CD14-positive monocyte (primary cell): ENCODE measurements at regions not wholly inside any gene's neighbourhood (a gene's known extent, or its start where the extent isn't known, plus 50 kb on each side); places are given as distances from the start of the nearest gene placed in this dataset.

Experiments used
- DNase-seq, 3 donors: peaks; one replicate each; pipeline ENCODE4 v3.0.0-alpha.2; 2011 to 2022
- H2AFZ ChIP-seq: 2 replicates; pipeline ENCODE4 v1.6.0; 2012; ENCODE audit warnings: mild to moderate bottlenecking, low read depth, low read length, inconsistent platforms; ENCODE audit not compliant: insufficient read depth, poor library complexity, severe bottlenecking
- H3K27ac ChIP-seq, 2 donors: 1 replicate in 1 of 2; 2 replicates in 1 of 2; pipeline ENCODE4 v1.5.1; 2012 to 2013; ENCODE audit warnings: low read length in 2 of 2, control low read depth in 1 of 2, inconsistent platforms in 1 of 2, low read depth in 1 of 2, mild to moderate bottlenecking in 1 of 2
- H3K27me3 ChIP-seq, 2 donors: one replicate each; pipeline versions ENCODE4 v1.6.0 to v1.6.1; 2011 to 2013; ENCODE audit warnings: low read length in 2 of 2; ENCODE audit not compliant: control insufficient read depth in 2 of 2, insufficient read depth in 2 of 2
- H3K36me3 ChIP-seq, 2 donors: replicated peaks in 1 of 2; 1 replicate in 1 of 2; 2 replicates in 1 of 2; pipeline versions ENCODE4 v1.5.1 to v1.6.1; 2012 to 2013; ENCODE audit warnings: low read length in 2 of 2, control low read depth in 1 of 2, inconsistent platforms in 1 of 2, mild to moderate bottlenecking in 1 of 2; ENCODE audit not compliant: insufficient read depth in 2 of 2, control insufficient read depth in 1 of 2
- H3K4me1 ChIP-seq, 2 donors: 1 replicate in 1 of 2; 2 replicates in 1 of 2; pipeline versions ENCODE4 v1.5.1 to v1.6.1; 2012 to 2013; ENCODE audit warnings: low read length in 2 of 2, control low read depth in 1 of 2, inconsistent platforms in 1 of 2, mild to moderate bottlenecking in 1 of 2, moderate library complexity in 1 of 2; ENCODE audit not compliant: insufficient read depth in 2 of 2, control insufficient read depth in 1 of 2
- H3K4me2 ChIP-seq: replicated peaks from 2 replicates; pipeline ENCODE3; 2012; ENCODE audit warnings: low read length, moderate library complexity, mild to moderate bottlenecking; ENCODE audit not compliant: poor library complexity, severe bottlenecking; ENCODE audit errors: extremely low read depth
- H3K4me3 ChIP-seq, 3 experiments: fragments of 200-600 bp in 1 of 3; sonication (generic) in 1 of 3; replicated peaks in 1 of 3; 1 replicate in 2 of 3; 2 replicates in 1 of 3; pipeline ENCODE4 v1.5.1; 2011 to 2013; ENCODE audit warnings: low read length in 3 of 3, mild to moderate bottlenecking in 3 of 3, control low read depth in 2 of 3, low read depth in 2 of 3, inconsistent platforms in 1 of 3, moderate library complexity in 1 of 3
- H3K79me2 ChIP-seq: 2 replicates; pipeline ENCODE4 v1.6.0; 2012; ENCODE audit warnings: mild to moderate bottlenecking, control low read depth, inconsistent platforms, low read length, moderate library complexity; ENCODE audit not compliant: insufficient read depth
- H3K9ac ChIP-seq: 2 replicates; pipeline ENCODE4 v1.6.0; 2017; ENCODE audit warnings: low read length, mild to moderate bottlenecking; ENCODE audit not compliant: insufficient read depth, poor library complexity, severe bottlenecking
- H3K9me3 ChIP-seq, 2 donors: replicated peaks in 1 of 2; 1 replicate in 1 of 2; 2 replicates in 1 of 2; pipeline versions ENCODE4 v1.5.1 to v1.6.1; 2012 to 2013; ENCODE audit warnings: low read length in 2 of 2, control low read depth in 1 of 2; ENCODE audit not compliant: control insufficient read depth in 1 of 2, insufficient read depth in 1 of 2
- H4K20me1 ChIP-seq: 2 replicates; pipeline ENCODE4 v1.6.0; 2012; ENCODE audit warnings: mild to moderate bottlenecking, low read length, control low read depth, moderate library complexity; ENCODE audit not compliant: insufficient read depth
- H3K27ac Mint-ChIP-seq, 7 donors: one replicate each; pipeline ENCODE4 v1.8.0; 2020; ENCODE audit warnings: mild to moderate bottlenecking in 7 of 7, mixed read lengths in 7 of 7, moderate library complexity in 6 of 7, inconsistent platforms in 2 of 7
- H3K27me3 Mint-ChIP-seq, 3 donors: one replicate each; pipeline ENCODE4 v1.8.0; 2021 to 2022; ENCODE audit warnings: low read depth in 3 of 3, mild to moderate bottlenecking in 3 of 3, mixed read lengths in 3 of 3, moderate library complexity in 3 of 3, inconsistent platforms in 1 of 3
- H3K36me3 Mint-ChIP-seq, 2 donors: one replicate each; pipeline ENCODE4 v1.8.0; 2020; ENCODE audit warnings: mixed read lengths in 2 of 2, inconsistent platforms in 1 of 2, mild to moderate bottlenecking in 1 of 2
- H3K4me1 Mint-ChIP-seq: one replicate; pipeline ENCODE4 v1.8.0; 2020; ENCODE audit warnings: mild to moderate bottlenecking, mixed read lengths
- H3K4me3 Mint-ChIP-seq, 2 donors: one replicate each; pipeline ENCODE4 v1.8.0; 2020; ENCODE audit warnings: mild to moderate bottlenecking in 2 of 2, mixed read lengths in 2 of 2, moderate library complexity in 1 of 2
- H3K9me3 Mint-ChIP-seq, 7 donors: one replicate each; pipeline ENCODE4 v1.8.0; 2020 to 2022; ENCODE audit warnings: mixed read lengths in 7 of 7, mild to moderate bottlenecking in 6 of 7, moderate library complexity in 6 of 7, inconsistent platforms in 2 of 7
- CTCF ChIP-seq: fragments of 200-600 bp; IDR thresholded peaks from one replicate; pipeline ENCODE4 v1.8.0; 2022; ENCODE audit warnings: antibody characterized with exemption, mild to moderate bottlenecking
- WGBS: methylation state at CpG from one replicate; pipeline ENCODE4 v1.1.5; 2013; ENCODE audit warnings: missing lambda C conversion rate; ENCODE audit not compliant: insufficient coverage; 5-methylcytosine and 5-hydroxymethylcytosine counted together
- intact Hi-C, 2 donors: fragments of 100-400 bp; cut with micrococcal nuclease; formaldehyde crosslinking; loops; one replicate each; pipeline versions ENCODE4 v1.15.0 to v1.15.1; 2023

- Histone ChIP-seq H3K9me3 (no peaks in the 10 kb centered on the region), H3K4me2 (no peak overlapping the region), H3K79me2 (no peaks in the 10 kb centered on the region), H3K4me1 (no peaks in the 10 kb centered on the region), H3K36me3 (no peaks in the 10 kb centered on the region), H2AFZ (no peak overlapping the region), H3K4me3 (no peak overlapping the region), H3K27me3 (no peaks in the 10 kb centered on the region), H4K20me1 (no peaks in the 10 kb centered on the region), H3K9ac (no peak overlapping the region), H3K27ac (no peak overlapping the region)
- intact Hi-C loops, result no loop called here
- no peaks in the 10 kb centered on the region for H3K36me3 Mint-ChIP-seq
- peaks cover 0 to 8% (median 4%) of the 10 kb centered on the region in 7 donors for H3K9me3 Mint-ChIP-seq
- H3K4me3 Mint-ChIP-seq, result no peak overlapping the region
- TF ChIP-seq CTCF, result no peak
- peak overlapping the region in 1 of 7 donors; percentile 69 for H3K27ac Mint-ChIP-seq
- H3K4me1 Mint-ChIP-seq, result no peaks in the 10 kb centered on the region
- DNase-seq, result no peak
- no CpG with 5 or more reads among the region's 1 CpG for WGBS
- H3K27me3 Mint-ChIP-seq, result peaks cover 0 to 7% (median 5%) of the 10 kb centered on the region in 3 donors
Observed at GRCh38 chr13:22240716-22241115, 569.8 kb downstream of the FGF9 start.

- Histone ChIP-seq H4K20me1 (no peaks in the 10 kb centered on the region), H3K4me3 (no peak overlapping the region), H3K36me3 (no peaks in the 10 kb centered on the region), H2AFZ (no peak overlapping the region), H3K9me3 (peaks cover 0 to 4% of the 10 kb centered on the region in 2 donors), H3K4me2 (no peak overlapping the region), H3K4me1 (no peaks in the 10 kb centered on the region), H3K27me3 (no peaks in the 10 kb centered on the region), H3K79me2 (no peaks in the 10 kb centered on the region), H3K27ac (no peak overlapping the region), H3K9ac (no peak overlapping the region)
- H3K4me1 Mint-ChIP-seq, result no peaks in the 10 kb centered on the region
- intact Hi-C loops, result no loop called here
- H3K27me3 Mint-ChIP-seq, result peaks cover 0 to 7% (median 5%) of the 10 kb centered on the region in 3 donors
- peaks cover 0 to 15% (median 6%) of the 10 kb centered on the region in 7 donors for H3K9me3 Mint-ChIP-seq
- DNase-seq, result no peak
- H3K27ac Mint-ChIP-seq, result no peak overlapping the region
- H3K4me3 Mint-ChIP-seq, result no peak overlapping the region
- 42% methylated on average over 4 of the region's 9 CpGs for WGBS
- no peaks in the 10 kb centered on the region for H3K36me3 Mint-ChIP-seq
- TF ChIP-seq CTCF, result no peak
Observed at GRCh38 chr13:22243469-22244163, 572.7 kb downstream of the FGF9 start.
